ENCODE measurements at regions not wholly inside any gene's neighbourhood (a gene's known extent, or its start where the extent isn't known, plus 50 kb on each side); places are given as distances from the start of the nearest gene placed in this dataset.
"Not testable (repeated sequence)": the region's sequence is repeated elsewhere in the genome, so short reads cannot be mapped to it uniquely, and the experiment has no call there.

DNA sequence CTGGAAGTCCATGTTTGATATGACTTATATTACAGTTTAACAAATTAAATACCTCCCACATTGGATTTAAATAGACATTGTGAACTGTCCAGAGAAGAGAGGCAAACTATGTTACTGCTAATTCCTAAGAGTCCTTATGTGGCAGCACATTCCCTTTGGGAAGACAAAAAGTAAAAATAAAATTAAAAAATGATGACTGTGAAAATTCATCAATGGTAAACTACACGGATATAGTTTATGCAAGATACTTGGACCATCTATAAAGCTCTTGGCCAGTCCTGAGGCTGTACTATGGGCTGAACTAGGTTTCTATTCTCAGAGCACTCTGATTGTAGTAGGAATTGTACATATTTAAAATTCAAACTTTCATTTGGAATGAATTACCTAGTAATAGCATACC is 206.4 kb downstream of the LRRK2 start:
- DNase-seq (ENCODE audit: low read depth in 3 of 3) = no peak

DNA sequence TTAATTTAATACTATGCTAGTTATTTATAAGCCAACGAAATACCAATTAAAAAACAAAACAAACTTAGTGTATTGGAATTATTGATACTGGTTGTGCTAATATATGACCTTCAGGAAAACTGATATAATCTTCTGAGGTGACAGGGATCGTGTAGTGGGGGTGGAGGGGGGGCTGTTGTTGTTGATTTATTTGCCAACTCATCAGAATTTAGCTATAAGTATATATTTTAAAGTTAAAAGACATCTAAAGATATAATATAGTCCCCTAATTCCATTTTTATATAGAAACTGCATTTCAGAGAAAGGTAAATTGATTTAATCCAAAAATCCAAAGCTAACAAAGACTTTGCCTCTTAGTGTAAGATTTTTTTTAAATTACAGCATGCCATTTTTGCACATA is 210.5 kb downstream of the LRRK2 start:
- DNase-seq (ENCODE audit: low read depth in 3 of 3) = no peak

DNA sequence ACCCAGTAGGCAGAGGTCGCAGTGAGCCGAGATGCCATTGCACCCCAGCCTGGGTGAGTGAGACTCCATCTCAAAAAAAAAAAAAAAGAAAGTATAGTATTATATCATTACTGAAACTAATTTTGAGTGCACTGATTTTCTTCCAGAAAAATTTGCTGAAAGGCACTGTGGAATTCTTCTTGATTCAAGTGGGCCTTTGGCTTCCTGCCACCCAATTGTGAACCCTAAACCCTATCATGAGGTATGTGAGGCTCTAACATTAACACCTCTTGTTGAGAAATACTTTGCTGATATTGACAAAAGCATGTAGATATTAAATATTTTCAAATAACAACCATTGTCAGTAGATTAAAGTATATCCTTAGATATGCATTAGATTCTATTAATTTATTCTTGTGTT is 211.2 kb downstream of the LRRK2 start:
- DNase-seq (ENCODE audit: low read depth in 3 of 3) = no peak

DNA sequence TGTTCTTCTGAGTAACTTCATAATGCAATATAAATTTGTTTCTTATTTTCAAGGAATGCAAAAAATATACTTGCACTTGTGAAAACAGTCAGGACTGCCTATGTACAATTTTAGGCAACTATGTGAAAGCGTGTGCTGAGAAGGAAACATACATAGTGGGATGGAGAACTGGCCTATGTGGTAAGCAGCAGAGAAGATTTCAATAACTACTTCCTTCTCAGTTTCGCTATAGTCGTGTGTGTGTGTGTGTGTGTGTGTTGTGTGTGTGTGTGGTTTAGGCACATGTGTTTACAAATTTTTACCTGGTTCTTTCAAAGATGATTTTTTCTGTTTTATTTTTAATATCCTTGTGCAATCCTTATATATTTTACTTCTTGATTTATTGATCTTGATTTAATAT is 211.8 kb downstream of the LRRK2 start:
- no peak for DNase-seq (ENCODE audit: low read depth in 3 of 3)

DNA sequence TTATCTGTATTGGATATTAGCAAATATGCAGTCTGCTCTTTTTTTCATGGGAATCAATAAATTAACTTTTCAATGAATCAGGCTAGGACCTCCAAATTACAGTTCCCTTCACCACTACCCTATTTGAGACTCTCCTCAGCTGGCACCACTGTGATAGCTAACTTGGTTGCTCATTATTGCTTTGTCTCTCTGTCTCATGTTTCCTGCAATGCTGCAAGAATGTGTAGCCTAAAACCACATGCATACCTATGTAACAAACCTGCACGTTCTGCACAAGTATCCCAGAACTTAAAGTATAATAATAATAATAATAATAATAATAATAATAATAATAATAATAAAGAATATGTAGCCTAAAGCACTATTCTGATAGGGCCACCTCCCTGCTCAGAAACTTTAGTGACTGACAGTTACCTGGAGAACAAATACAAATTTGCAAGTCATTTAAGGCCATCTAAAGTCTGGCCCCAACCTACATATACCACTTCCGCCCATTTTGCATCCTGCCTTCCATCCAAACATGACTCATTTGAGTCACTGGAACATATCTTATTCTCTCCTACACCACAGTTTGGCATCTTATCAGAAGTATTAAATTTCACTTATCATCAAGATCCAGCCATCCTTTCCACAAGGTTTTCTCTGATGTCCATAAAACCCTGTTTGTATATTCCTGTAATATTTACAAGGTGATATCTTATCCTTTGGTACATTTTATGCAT is 215.1 kb downstream of the LRRK2 start:
- DNase-seq (ENCODE audit: low read depth in 3 of 3) = no peak

DNA sequence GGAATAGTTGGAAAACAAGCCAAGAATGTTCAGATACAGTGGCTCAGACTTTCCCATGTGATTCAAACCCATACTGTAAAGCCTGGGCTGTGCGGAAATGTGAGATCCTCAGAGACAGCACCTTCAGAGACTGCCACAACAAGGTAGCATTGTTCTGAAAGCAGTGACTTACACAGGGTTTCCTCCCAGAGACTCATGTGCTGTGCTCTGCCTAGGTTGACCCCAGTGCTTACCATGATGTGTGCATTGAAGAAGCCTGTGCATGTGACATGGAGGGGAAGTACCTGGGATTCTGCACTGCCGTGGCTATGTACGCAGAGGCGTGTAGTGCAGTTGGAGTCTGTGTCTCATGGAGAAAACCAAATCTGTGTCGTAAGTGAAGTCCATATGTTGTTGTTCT is 219.4 kb downstream of the LRRK2 start:
- no peak for DNase-seq (ENCODE audit: low read depth in 3 of 3)

DNA sequence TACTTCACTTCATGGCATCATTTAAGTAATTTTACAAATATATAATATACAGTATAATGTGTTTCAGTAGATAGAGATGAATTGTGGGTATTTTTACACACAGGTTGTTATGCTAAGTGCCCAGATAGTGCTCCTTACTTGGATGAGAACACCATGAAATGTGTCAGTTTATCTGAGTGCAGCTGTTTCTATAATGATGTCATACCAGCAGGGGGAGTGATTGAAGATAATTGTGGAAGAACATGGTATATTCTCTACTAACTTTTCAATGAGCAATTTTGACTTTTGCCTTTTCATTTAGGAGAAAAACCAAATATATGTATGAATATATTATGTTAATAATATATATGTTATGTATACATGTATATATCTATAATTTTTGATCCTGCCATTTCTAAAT is 221.6 kb downstream of the LRRK2 start:
- no peak for DNase-seq (ENCODE audit: low read depth in 3 of 3)

DNA sequence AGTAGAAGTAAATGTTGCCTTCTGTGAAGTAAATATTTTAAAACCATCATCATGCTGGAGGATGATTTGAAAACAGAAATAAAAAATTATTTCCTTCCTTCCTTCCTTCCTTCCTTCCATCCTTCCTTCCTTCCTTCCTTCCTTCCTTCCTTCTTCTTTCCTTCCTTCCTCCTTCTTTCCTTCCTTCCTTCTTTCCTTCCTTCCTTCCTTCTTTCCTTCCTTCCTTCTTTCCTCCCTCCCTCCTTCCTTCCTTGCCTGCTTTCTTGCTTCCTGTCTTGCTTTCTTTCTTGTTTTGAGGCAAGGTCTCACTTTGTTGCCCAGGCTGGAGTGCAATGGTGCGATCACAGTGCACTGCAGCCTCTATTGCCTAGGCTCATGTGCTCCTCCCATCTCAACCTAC is 223.7 kb downstream of the LRRK2 start:
- DNase-seq (ENCODE audit: low read depth in 3 of 3) = not testable (repeated sequence)

DNA sequence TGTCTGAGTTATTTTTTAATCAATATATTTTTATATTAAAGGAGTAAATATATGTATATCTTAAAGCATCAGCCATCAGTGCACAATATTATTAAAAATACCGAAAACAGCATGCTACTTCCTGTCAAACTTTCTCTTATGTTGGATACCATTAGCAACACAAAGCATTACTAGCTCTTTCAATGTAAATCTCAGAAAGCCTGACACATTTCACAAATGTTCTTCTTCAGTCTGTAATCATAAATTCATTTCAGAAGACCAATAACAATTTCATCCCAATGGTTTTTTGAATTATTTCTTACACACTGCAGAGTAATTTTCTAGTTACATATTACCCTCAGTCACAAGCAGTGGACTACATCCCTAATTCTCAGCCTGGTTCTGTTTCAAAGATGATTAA is 226.9 kb downstream of the LRRK2 start:
- no peak for DNase-seq (ENCODE audit: low read depth in 3 of 3)

DNA sequence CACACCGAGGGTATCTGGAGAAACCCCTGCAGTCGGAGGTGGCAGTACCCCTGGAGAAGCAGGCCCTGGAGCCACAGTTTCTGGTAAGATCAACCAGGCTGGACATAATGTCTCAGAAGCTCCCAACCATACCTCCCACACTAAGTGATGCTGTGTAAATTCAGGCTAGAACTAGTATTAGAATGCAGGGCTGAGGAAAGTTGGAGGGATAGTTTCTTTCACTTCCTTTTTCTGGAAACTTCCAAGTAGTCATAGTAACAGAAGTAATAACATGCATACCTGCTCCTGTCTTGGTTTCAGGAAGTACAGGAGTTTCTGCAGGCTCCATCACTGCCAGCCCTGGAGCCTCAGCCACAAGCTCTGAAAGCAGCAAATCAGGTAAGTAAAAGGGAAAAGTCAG is 228.1 kb upstream of the CNTN1 start:
- DNase-seq (ENCODE audit: low read depth in 3 of 3) = no peak

DNA sequence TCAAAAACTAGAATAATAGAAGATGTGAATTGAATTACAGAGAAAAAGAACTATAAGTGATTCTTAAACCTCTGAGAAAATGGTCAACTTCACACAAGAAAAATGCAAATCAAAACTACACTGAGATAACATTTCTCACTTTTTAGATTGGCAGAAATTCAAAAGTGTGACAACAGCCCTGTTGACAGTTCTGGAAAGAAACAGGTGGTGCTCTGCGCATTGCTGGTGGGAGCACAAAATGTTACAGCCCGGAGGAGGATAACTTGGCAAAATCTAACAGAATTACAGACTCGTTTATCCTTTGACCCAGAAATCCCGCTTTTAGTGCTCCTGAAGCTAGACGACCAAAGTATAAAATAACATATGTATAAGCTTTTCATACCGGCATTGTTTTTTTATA is 222.5 kb upstream of the CNTN1 start:
- DNase-seq (ENCODE audit: low read depth in 3 of 3) = no peak

DNA sequence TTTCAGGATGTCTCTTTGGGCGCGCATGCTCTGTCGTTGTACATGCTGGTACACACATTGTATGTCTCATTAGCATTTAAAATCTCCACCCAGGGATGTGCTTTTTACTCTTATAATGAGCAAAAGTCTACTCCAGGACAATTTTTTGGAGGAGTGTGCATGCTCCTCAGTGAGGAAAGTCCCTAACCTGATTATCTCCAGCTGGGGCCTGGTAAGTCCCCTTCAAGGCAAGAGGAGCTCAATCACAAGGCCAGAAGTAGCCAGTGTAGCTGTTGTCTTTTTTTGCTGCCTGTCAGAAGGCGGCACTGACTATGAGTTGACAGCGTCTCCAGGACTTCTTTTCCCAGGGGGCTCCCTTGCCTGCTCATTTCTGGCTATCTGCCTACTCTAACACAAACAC is 218.3 kb upstream of the CNTN1 start:
- no peak for DNase-seq (ENCODE audit: low read depth in 3 of 3)

DNA sequence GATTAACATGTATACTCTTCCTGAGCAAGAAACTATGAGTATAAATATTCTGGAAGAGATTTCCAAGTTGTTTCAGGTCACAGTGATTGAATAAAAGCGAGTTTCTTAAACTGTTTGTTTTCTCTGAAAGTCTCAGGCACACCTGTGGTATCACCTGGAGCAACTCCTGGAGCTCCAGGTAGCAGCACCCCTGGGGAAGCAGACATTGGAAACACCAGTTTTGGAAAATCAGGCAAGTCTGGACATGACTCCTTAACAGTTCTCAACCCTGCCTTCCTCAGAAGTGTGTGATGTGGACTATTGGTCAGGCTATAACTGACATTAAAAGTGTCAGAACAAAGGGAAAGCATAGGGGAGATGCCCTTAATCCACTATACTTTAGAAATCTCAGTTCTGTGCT is 217.6 kb upstream of the CNTN1 start:
- DNase-seq (ENCODE audit: low read depth in 3 of 3) = no peak

DNA sequence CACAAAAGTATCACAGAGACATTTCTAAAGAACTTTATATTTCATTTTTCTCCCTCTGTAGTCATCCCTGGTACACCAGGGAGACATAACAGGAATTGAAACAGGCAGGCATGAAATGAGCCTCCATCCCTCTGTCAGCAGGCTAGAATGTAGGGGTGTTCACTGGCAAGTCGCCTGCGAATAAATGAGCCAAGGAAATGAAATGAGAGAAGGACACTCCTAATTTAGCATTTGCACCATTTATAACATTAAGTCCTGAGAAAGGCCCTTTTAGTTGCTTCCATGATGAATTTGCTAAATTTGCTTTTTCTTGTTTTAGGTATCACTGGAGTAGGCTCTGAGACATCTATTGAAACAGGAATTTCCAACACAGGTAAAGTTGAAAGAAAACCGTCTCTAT is 192.4 kb upstream of the CNTN1 start:
- DNase-seq (ENCODE audit: low read depth in 3 of 3) = no peak

DNA sequence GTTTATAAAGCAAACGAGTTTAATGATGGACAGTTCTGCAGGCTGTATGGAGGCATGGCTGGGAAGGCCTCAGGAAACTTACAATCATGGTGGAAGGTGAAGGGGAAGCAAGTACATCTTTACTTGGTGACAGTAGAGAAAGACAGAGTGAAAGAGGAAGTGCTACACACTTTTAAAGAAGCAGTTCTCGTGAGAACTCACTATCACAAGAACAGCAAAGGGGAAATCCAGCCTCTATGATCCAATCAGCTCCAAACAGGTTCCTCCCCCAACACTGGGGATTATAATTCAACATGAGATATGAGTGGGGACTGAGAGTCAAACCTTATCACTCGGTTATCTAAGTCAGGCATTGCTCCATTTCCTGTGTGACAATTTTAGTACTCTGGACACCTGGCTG is 189.9 kb upstream of the CNTN1 start:
- DNase-seq (ENCODE audit: low read depth in 3 of 3) = no peak

DNA sequence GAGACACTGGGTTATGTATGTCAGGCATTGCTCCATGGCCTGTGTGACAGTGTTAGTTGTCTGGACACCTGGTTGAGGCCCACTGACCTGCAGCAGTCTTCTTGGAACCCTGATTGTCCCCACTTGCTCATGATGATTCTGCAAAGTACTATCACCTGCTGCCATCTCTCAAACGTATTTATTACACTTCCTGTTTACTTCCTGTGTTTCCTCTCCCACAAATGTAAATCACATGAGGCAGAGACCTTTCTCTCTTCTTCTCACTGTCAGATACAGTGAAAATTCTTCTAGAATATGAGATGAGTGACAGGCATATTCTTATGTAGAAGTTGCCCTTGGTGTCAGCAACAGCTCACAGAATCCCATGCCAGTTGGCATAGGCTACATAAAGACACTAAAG is 186.9 kb upstream of the CNTN1 start:
- no peak for DNase-seq (ENCODE audit: low read depth in 3 of 3)

DNA sequence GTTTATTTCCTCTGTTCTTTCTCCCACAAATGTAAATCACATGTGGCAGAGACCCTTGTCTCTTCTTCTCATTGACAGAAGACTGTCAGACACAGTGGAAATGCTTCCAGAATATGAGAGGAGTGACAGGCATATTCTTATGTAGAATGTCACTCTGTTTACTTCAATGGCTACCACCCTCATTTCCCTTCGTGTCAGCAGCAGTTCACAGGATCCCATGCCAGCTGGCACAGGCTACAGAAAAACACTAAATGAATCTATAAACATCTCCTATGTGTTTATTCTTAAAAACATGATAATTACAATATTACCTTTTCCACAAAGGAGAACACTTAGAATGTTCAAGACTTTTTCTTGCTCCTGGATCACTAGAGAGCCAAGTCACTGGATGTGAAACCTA is 183.8 kb upstream of the CNTN1 start:
- DNase-seq (ENCODE audit: low read depth in 3 of 3) = no peak

DNA sequence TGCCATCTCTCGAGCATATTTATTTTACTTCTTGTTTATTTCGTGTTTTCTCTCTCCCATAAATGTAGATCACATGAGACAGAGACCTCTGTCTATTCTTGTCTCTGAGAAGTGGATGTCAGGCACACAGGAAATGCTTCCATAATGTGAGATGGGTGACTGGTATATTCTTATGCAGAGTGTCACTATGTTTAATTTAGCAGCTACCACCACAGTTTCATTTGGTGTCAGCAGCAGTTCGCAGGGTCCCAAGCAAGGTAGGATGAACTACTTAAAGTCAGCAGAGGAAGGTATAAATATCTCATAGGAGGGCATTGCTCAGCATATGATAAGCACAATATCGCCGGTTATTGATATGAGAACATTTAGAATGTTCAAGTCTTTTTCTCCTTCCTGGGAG is 180.9 kb upstream of the CNTN1 start:
- no peak for DNase-seq (ENCODE audit: low read depth in 3 of 3)

DNA sequence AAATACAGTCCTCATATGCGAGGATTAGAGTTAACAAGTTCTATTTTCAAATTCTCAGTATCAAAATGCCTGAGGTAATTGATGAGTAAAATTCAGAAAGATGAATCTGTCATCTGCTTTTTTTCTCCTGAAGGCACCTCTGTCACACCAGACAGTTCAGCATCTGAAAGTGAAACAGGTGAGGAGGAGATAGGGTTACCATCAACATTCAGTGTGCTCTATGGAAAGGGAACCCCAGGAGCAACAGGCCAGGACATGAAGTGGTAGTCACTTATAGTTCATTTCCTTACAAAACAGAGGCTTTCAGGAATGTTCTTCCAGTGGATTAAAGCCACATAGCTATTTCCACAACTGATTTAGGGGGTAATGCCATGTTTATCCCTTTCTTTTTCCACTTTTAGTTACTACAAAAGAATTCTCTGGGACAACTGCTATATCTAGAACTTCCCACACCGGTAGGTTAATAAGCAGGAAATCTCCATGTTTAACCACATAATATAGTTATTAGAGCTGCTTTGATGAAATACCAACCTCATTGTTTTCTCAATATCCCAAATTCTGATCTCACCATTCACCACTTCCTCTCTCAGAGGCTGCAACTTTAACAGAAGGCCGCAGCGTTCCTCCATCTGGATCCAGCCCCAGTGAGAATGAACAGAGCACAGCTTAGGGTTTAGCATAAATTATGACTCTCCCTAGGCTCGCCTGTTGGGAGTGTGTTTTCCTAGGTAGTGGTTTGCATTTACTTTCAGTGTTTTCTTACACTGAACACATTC is 177.0 kb upstream of the CNTN1 start:
- no peak for DNase-seq (ENCODE audit: low read depth in 3 of 3)

DNA sequence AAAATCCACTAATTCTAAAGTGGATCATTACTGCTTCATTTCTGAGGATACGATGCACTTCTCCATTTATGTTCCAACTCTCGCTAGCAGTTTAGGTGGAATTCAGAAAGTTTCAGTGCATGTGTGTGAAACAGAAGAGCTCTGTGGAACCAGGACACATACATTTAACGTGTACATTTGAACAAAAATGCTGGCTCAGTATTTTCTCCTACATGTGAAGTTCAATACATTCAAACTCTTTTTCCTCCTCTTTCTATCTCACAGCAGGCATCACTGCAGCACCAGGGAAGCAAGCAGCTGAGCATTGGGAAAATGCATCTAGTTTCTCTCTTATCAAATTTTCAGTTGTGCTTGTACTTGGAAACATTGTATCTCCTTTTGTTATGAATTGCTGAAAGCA is 169.4 kb upstream of the CNTN1 start:
- no peak for DNase-seq (ENCODE audit: low read depth in 3 of 3)

DNA sequence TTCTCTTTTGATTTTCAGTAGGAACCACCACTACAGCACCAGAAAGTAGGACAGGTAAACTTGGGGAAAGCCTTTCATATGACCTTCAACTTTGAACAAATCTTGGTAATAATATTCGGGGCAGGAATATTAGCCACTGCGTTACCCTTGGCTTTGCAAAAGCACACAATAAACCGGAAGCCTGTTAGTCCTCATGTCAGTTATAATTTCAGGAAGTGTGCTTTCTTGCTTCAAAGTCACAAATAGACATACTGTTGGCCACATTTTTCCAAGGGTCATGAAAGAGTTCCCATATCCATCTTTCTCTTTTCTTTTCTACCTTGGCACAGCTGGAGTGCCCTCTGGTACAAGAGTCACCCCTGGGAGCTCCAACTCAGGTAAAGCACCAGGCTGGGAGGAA is 167.2 kb upstream of the CNTN1 start:
- no peak for DNase-seq (ENCODE audit: low read depth in 3 of 3)

DNA sequence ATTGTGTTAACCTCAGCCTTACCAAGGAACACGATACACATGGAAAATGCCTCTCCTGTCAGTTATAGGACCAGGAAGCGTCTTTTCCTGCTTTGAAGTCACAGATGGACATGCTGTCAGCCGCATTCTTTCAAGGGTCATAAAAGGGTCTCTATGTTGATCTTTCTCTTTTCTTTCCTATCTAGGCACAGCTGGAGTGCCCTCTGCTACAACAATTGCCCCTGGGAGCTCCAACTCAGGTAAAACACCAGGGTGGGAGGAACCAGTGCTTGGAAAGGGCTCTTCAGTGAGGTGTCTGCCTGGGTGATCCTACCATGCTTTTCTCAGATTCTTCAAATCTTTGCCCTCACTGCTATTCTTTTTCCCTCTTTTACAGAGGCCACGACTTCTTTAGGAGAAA is 157.4 kb upstream of the CNTN1 start:
- DNase-seq (ENCODE audit: low read depth in 3 of 3) = no peak

DNA sequence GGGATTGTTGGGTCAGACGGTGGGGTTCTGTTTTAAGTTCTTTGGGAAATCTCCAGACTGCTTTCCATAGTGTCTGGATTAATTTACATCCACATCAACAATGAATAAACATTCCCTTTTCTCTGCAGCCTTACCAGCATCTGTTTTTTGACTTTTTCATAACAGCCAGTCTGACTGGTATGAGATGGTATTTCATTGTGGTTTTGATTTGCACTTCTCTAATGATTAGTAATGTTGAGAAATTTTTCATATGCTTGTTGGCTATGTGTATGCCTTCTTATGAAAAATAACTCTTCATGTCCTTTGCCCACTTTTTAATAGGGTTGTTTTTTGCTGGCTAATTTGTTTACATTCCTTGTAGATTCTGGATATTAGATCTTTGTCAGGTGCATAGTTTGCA is 140.8 kb upstream of the CNTN1 start:
- no peak for DNase-seq (ENCODE audit: low read depth in 3 of 3)

DNA sequence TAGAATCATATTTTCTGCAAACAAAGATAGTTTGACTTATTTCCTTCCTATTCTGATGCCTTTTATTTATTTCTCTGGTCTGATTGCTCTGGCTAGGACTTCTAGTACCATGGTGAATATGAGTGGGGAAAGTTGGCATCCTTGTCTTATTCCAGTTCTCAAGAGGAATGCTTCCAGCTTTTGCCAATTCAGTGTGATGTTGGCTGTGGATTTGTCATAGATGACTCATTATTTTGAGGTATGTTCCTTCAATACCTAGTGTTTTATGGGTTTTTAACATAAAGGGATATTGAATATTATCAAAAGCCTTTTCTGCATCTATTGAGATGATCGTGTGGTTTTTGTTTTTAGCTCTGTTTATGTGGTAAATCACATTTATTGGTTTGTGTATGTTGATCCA is 139.4 kb upstream of the CNTN1 start:
- no peak for DNase-seq (ENCODE audit: low read depth in 3 of 3)

Data from stimulated activated CD4-positive, alpha-beta T cell treated with anti-CD3 and anti-CD28 coated beads, TNF-alpha, amount 100 ng/mL, for 48 hours (primary cell).